ENCODE measurements at regions not wholly inside any gene's neighbourhood (a gene's known extent, or its start where the extent isn't known, plus 50 kb on each side); places are given as distances from the start of the nearest gene placed in this dataset.
"Not testable (repeated sequence)": the region's sequence is repeated elsewhere in the genome, so short reads cannot be mapped to it uniquely, and the experiment has no call there.

DNA sequence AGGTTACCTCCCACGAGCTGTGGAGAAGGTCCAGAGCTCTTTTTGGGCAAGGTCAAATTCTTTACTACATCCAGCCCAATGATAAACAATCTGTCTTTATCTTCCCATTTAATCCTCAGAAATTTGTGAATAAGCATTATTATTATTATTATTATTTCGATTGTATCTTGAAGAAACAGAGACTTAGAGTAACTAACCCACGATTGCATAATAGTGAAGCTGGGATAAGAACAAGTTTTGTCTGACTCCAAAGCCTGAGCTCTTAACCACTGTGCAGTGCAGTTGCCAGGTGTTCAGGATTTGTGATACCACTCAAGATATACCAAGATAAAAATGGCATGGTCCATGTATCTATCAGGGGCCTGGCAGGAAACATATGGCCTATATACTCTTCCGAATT lies 166.5 kb upstream of the LDB2 start:
- no peak for DNase-seq (ENCODE audit: low spot score)

DNA sequence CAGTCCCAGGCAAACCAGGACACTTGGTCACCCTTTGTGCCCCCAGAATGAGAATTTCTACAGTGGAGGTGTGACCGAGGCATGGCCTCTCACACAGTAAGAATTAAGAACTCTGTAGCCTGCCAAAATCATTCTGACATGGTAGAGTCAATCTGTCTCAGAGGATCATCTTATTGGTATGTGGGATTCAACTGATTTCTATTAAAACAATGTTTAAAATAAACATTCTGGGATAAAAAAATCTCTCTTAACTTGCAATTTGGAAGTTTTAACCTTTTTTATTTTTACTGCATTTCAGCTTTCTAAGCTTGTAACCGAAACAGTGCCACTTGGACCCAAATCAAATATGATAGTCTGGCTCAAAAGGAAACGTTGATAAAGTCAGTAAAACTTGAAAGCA lies 165.4 kb upstream of the LDB2 start:
- no peak for DNase-seq (ENCODE audit: low spot score)

GRCh38 chr4:17060230-17060629 lies 161.8 kb upstream of the LDB2 start:
- DNase-seq (ENCODE audit: low spot score): no peak

GRCh38 chr4:17058916-17059741 lies 160.7 kb upstream of the LDB2 start:
- DNase-seq (ENCODE audit: low spot score): no peak

- no peak for DNase-seq (ENCODE audit: low spot score)
Observed at GRCh38 chr4:17058536-17058915, 160.1 kb upstream of the LDB2 start.

GRCh38 chr4:17057035-17057434 lies 158.6 kb upstream of the LDB2 start:
- DNase-seq (ENCODE audit: low spot score): no peak

DNA sequence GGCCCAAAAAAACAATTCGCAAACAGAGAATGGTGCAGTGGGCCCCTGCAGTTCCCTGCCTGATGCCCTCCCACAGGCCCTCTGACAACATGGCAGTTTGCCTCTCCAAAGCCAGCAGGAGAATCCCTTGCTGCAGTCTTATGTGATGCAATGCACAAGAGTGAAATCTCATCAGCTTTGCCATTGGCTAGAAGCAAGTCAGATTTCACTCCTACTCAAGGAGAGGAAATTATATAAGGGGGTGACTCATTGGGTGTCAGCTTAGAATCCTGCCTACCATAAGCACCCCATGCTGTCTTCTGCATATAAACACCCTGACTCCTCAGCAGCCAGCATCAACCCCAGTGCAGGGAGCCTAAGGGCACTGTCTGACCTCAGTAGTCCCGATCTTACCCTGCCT lies 157.3 kb upstream of the LDB2 start:
- peak; percentile 82 for DNase-seq (ENCODE audit: low spot score)

GRCh38 chr4:17045866-17046265 lies 147.4 kb upstream of the LDB2 start:
- no peak for DNase-seq (ENCODE audit: low spot score)

- no peak for DNase-seq (ENCODE audit: low spot score)
Observed at GRCh38 chr4:17038510-17039176, 140.2 kb upstream of the LDB2 start.

DNA sequence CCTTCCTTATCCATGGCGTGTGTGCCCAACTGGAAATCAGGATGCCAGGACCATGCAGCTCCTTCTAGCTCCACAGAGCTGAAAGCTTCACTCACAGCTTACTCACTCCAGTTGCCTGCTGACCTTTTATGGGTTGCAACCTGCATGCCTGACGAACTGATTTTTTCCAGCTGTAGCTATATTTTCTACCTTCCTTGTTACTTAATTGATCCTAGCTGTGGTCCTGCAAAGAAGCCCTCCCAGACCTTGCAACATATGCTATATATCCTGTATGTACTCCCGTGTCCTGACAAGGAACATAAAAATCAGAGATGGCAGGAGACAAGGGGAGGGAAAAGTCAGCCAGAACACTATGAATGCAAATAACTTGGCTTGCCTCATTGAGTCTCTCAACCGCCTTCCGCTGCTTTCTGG lies 135.3 kb upstream of the LDB2 start:
- no peak for DNase-seq (ENCODE audit: low spot score)

GRCh38 chr4:17033025-17033767 lies 134.8 kb upstream of the LDB2 start:
- DNase-seq (ENCODE audit: low spot score): no peak

GRCh38 chr4:17030543-17030942 lies 132.1 kb upstream of the LDB2 start:
- DNase-seq (ENCODE audit: low spot score): peak; percentile 76

- DNase-seq (ENCODE audit: low spot score): peak; percentile 7
Observed at GRCh38 chr4:17029964-17030363, 131.5 kb upstream of the LDB2 start.

DNA sequence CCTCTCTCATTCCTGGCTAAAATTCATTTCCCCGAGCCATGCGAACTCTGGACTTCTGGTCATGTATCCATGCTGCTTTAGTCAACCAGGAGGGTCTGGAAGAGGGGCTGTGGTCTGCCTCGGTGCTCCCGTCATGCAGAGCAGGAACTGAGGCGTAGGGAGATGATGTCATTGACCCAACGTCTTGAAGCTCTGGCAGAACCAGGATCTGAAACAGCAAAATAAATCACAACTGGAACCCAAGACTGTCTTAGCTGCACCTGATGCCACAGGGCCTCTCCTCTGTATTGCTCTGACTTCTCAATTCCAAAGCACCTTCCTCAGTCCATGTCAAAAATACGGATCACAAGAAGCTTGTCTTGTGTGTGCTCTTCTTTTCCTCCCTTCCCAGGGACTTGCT lies 131.0 kb upstream of the LDB2 start:
- no peak for DNase-seq (ENCODE audit: low spot score)

DNA sequence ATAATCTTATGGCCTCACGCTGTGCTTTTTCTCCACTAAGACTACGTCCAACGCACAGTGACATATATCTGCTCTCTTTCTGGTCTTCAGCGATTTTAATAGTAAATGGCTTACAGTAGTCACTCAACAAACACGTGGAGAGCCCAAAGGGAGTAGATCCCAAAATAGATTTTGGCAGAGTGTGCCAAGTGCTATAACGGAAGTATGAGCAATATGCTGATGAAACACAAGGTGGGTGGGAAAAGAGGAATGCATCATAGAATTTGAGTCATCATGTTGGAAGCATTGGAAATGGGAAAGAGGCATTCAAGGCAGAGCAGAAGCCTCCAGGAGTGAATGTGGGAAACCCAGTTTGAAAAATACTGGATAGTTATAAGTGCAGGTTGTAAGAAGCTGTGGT lies 129.1 kb upstream of the LDB2 start:
- peak; percentile 72 for DNase-seq (ENCODE audit: low spot score)

- DNase-seq (ENCODE audit: low spot score): no peak
Observed at GRCh38 chr4:17024425-17024824, 126.0 kb upstream of the LDB2 start.

DNA sequence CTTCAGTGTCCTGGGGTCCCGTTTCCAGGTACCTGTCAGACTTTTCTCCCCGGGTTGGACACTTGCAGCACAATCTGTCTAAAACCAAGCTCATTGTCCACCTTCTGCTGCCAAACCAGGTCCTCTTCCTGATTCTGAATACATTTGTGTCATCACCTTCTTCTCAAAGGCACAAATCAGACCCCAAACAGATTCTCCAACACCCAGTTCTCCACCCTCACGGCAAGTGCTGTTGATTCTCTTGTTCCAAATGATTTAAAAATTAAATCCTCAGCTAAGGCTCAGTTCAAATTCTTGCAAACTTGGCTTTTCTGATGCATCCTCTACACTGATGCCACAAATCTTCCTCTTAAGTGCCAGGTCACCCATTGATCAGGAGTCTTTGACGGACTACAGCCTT lies 122.5 kb upstream of the LDB2 start:
- DNase-seq (ENCODE audit: low spot score): no peak

DNA sequence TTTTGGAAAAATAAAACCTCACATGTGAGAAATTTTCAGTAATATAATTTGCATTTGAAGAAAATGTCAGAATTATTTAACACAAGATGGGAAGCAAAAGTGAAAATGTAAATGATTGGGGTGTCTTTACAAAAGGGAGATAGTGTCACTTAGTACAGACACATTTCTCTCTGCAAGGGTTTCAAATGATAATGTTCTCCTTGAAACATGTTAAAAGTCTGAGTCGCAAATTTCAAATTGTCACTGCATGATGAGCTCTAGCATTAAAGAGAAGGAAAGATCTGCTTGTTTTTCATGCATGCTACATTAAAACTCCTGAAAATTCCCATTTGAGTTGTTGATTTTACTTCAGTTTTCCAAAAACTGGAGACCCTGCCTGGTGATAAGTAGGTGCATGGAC lies 122.0 kb upstream of the LDB2 start:
- no peak for DNase-seq (ENCODE audit: low spot score)

DNA sequence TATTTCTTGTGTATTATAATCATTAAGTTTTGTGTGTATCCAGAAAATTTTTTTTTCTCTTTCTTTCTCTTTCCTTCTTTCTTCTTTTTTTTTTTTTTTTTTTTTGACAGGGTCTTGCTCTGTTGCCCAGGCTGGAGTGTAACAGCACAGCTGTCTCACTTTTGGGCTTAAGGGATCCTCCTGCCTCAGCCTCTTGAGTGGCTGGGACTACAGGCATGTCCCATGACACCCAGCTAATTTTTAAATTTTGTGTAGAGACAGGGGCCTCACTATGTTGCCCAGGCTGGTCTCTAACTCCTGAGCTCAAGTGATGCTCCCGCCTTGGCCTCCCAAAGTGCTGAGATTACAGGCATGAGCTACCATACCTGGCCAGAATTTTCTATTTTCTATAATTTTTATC lies 120.2 kb upstream of the LDB2 start:
- DNase-seq (ENCODE audit: low spot score): not testable (repeated sequence)

DNA sequence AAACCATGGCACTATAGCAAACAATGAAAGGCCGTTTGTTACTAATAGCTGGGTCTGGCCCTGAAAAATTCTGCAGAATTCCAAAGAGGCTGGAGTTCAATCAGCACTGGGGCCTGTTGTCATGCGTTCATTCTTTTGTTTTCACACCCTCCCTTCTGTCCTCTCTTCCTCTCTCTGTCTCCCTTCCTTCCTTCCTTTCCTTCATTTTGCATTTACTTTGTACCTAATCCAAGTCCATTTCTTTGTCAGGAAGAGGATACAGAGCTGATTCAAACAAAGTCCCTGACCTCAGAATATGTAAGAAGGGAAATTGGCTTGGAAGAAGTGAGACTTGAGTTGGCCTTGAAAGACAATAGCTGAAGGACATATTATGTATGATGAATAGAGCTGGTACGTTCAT lies 119.6 kb upstream of the LDB2 start:
- no peak for DNase-seq (ENCODE audit: low spot score)

DNA sequence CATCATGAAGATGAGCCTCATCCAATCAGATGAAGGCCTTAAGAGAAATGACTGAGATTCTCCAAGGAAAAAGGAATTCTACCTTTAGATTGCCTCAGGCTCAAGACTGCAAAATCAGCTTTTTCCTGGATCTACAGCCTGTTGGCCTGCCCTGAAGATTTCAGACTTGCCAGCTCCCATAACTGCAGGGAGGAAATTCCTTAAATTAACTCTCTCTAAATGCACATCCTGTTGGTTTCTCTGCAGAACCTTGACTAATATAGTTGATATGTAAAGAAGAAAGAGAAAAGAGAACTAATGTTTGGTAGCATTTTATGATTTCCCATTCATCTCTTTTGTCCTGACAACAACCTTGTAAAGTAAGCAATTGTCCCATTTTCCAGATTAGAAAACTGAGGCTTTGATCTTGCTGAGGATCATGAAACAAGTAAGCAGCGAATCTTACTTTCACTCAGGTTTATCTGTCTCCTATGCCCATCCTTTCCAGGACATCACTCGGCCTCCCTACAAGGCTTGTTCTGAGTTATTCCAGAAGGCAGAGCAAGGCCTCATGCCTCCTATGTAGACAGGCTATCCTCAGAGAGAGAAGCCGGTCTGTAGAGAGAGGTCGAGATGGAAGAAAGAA lies 115.0 kb upstream of the LDB2 start:
- no peak for DNase-seq (ENCODE audit: low spot score)

DNA sequence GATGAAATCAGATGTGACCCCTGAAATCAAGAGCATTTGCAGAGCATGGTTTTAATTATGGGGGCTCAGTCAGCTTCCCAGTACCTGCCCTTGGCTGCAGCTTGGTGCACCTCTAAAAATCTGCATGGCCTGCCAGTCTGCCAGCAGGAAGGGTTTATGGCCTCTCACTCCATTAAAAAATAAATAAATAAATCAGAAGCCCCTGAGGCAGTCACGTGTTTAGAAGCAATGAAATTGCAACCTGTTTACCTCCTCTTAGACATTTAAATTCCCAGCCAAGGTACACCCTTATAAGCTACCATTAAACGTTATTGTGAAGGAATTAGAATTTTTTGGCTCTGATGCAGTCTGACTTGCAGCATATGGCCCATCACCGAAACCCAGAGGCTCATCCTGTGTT lies 114.0 kb upstream of the LDB2 start:
- DNase-seq (ENCODE audit: low spot score): no peak
